ENCODE measurements at regions not wholly inside any gene's neighbourhood (a gene's known extent, or its start where the extent isn't known, plus 50 kb on each side); places are given as distances from the start of the nearest gene placed in this dataset.

GRCh38 chr2:59307196-59307595, 1066.1 kb upstream of the FANCL start:
- peaks cover 0 to 3% (median 3%) of the 10 kb centered on the region in 3 donors for H3K27me3 ChIP-seq (ENCODE audit: insufficient read depth in 3 of 3, low read length in 2 of 3)
- ATAC-seq (no peak), DNase-seq (no peak)
- no peak overlapping the region for H3K4me3 ChIP-seq
- H3K9me3 ChIP-seq: no peaks in the 10 kb centered on the region
- TF ChIP-seq, protein P1, sequence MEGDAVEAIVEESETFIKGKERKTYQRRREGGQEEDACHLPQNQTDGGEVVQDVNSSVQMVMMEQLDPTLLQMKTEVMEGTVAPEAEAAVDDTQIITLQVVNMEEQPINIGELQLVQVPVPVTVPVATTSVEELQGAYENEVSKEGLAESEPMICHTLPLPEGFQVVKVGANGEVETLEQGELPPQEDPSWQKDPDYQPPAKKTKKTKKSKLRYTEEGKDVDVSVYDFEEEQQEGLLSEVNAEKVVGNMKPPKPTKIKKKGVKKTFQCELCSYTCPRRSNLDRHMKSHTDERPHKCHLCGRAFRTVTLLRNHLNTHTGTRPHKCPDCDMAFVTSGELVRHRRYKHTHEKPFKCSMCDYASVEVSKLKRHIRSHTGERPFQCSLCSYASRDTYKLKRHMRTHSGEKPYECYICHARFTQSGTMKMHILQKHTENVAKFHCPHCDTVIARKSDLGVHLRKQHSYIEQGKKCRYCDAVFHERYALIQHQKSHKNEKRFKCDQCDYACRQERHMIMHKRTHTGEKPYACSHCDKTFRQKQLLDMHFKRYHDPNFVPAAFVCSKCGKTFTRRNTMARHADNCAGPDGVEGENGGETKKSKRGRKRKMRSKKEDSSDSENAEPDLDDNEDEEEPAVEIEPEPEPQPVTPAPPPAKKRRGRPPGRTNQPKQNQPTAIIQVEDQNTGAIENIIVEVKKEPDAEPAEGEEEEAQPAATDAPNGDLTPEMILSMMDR (IDR thresholded peaks at IDR 0.05): no peak
- no peaks in the 10 kb centered on the region for H3K4me1 ChIP-seq
- H3K36me3 ChIP-seq (ENCODE audit: insufficient read depth in 1 of 2, low read depth in 1 of 2): no peaks in the 10 kb centered on the region
- intact Hi-C loops (cut with DNase I): loop anchor here in 1 of 2 donors (10.0 kb wide), 1 partner anchor 1238 kb away; no protein-coding TSS in a partner anchor
- no peak overlapping the region for H3K27ac ChIP-seq
- 70 to 76% (median 72%) methylated on average over 1 of the region's 1 CpG for WGBS, 3 donors

DNA sequence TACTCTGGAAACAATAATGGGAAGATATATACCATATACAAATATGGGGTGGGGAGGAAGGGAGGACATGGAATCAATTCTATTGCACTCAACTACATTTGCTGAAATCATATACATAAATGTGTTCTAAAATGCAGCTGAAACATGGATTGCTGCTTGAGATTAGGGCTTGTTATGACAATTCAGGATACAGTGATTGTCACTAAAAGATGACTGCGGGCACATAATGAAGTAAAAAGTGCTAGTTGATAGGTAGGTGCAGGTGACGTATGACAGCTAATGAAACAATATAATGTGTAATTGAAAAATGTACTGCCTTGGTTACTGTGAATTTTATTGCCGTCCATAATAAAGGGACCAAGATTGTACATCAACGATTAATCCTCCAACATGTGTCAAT, 1062.1 kb upstream of the FANCL start:
- H3K27me3 ChIP-seq (ENCODE audit: insufficient read depth in 3 of 3, low read length in 2 of 3): peaks cover 0 to 2% (median 0%) of the 10 kb centered on the region in 3 donors
- no peaks in the 10 kb centered on the region for H3K9me3 ChIP-seq
- no peak for DNase-seq
- 91 to 97% (median 94%) methylated on average over 4 of the region's 4 CpGs for WGBS, 3 donors
- H3K4me3 ChIP-seq: no peak overlapping the region
- no peaks in the 10 kb centered on the region for H3K4me1 ChIP-seq
- no peak for ATAC-seq
- TF ChIP-seq, protein P1 (IDR thresholded peaks at IDR 0.05): no peak
- intact Hi-C loops (cut with DNase I): loop anchor here (5.0 to 10.0 kb wide), 3 partner anchors 849 to 1249 kb away; partner anchors contain the start of gene BCL11A (in 1 of the 2)
- H3K36me3 ChIP-seq (ENCODE audit: insufficient read depth in 1 of 2, low read depth in 1 of 2): no peaks in the 10 kb centered on the region
- no peak overlapping the region for H3K27ac ChIP-seq

DNA sequence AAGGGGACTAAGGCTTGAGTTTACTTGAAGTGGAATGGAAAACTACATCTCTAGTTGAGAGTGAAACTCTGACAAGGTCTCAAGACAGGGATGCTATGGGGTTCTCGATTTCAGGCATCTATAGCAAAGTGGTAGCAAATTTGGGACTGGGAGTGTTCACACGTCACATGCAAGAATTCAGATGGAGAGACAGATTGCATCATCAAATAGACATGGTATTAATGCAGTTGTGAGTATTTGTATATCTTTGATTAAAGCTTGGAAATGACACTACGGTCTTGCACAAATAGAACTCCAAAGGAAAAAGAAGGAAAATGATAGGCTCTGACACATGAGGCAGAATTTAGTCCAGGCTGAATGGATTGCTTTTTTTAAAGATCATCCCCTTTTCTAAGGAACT, 1061.6 kb upstream of the FANCL start:
- TF ChIP-seq, protein P1 (IDR thresholded peaks at IDR 0.05): no peak
- 61 to 78% (median 77%) methylated on average over 3 of the region's 3 CpGs for WGBS, 3 donors
- Histone ChIP-seq H3K9me3 (no peaks in the 10 kb centered on the region), H3K36me3 (ENCODE audit: insufficient read depth in 1 of 2, low read depth in 1 of 2) (no peaks in the 10 kb centered on the region), H3K4me3 (no peak overlapping the region), H3K4me1 (no peaks in the 10 kb centered on the region), H3K27me3 (ENCODE audit: insufficient read depth in 3 of 3, low read length in 2 of 3) (no peaks in the 10 kb centered on the region), H3K27ac (no peak overlapping the region)
- no peak for ATAC-seq
- intact Hi-C loops (cut with DNase I): loop anchor here (5.0 to 10.0 kb wide), 3 partner anchors 850 to 1250 kb away; partner anchors contain the start of gene BCL11A (in 1 of the 2)
- no peak for DNase-seq

GRCh38 chr2:59301466-59302402, 1060.6 kb upstream of the FANCL start:
- H3K9me3 ChIP-seq: no peaks in the 10 kb centered on the region
- intact Hi-C loops (cut with DNase I): loop anchor here (5.0 to 10.0 kb wide), 3 partner anchors 851 to 1251 kb away; partner anchors contain the start of gene BCL11A (in 1 of the 2)
- ATAC-seq (peak; percentile 57 to 82 (median 65)), DNase-seq (no peak)
- H3K27me3 ChIP-seq (ENCODE audit: insufficient read depth in 3 of 3, low read length in 2 of 3): no peaks in the 10 kb centered on the region
- H3K27ac ChIP-seq: no peak overlapping the region
- H3K4me1 ChIP-seq: no peaks in the 10 kb centered on the region
- no peak overlapping the region for H3K4me3 ChIP-seq
- H3K36me3 ChIP-seq (ENCODE audit: insufficient read depth in 1 of 2, low read depth in 1 of 2): no peaks in the 10 kb centered on the region
- TF ChIP-seq, protein P1 (IDR thresholded peaks at IDR 0.05): peak; percentile 66
- 16 to 18% (median 17%) methylated on average over 14 of the region's 14 CpGs for WGBS, 3 donors
